BE2C (cell line): ENCODE measurements at regions not wholly inside any gene's neighbourhood (a gene's known extent, or its start where the extent isn't known, plus 50 kb on each side); places are given as distances from the start of the nearest gene placed in this dataset.
"Not testable (repeated sequence)": the region's sequence is repeated elsewhere in the genome, so short reads cannot be mapped to it uniquely, and the experiment has no call there.

Experiments used
- DNase-seq: peaks from one replicate; pipeline ENCODE4 v3.0.0-alpha.2; 2020
- H3K27me3 ChIP-seq: fragments of 250-450 bp; sonication (Bioruptor Pico); 2 replicates; pipeline ENCODE4 v1.5.1; 2020; ENCODE audit warnings: mild to moderate bottlenecking
- H3K36me3 ChIP-seq: fragments of 250-450 bp; sonication (Bioruptor Pico); 2 replicates; pipeline ENCODE4 v1.5.1; 2020; ENCODE audit warnings: mild to moderate bottlenecking
- H3K4me1 ChIP-seq: fragments of 250-450 bp; sonication (Bioruptor Pico); 2 replicates; pipeline ENCODE4 v1.5.1; 2020
- H3K4me3 ChIP-seq: 2 replicates; pipeline ENCODE4 v1.5.1; 2011; ENCODE audit warnings: low read depth, low read length
- H3K9me3 ChIP-seq: fragments of 250-450 bp; sonication (Bioruptor Pico); 2 replicates; pipeline ENCODE4 v1.5.1; 2020
- TF ChIP-seq, protein P1 (sequence below): IDR thresholded peaks from 2 replicates; pipeline ENCODE4 v1.5.1; 2012; ENCODE audit warnings: mild to moderate bottlenecking, low read depth, low read length

GRCh38 chr12:112710414-112710813 is 81.1 kb upstream of the RPH3A start:
- no peaks in the 10 kb centered on the region for H3K27me3 ChIP-seq
- no peak for DNase-seq

DNA sequence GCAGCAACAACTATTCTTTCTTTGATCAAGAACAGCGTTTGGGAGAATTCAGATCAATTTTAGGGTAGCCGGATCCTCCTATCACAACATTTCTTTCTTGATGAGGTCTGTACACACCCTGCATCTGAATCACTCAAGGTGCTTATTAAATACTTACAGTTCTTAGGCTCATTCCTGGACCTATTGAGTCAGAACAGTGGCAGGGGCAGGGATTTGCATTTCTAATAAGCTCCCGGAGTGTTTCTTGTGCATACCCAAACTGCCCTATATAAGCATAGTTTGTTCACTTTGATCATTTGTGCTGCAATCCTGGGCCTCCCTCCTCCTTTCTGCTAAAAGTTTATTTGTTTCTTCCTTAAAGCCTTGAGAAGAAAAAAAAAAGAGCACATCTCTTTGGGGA is 80.5 kb upstream of the RPH3A start:
- H3K4me3 ChIP-seq = no peak overlapping the region
- no peaks in the 10 kb centered on the region for H3K27me3 ChIP-seq
- H3K9me3 ChIP-seq = no peaks in the 10 kb centered on the region
- H3K4me1 ChIP-seq = no peaks in the 10 kb centered on the region
- no peaks in the 10 kb centered on the region for H3K36me3 ChIP-seq
- DNase-seq = no peak
- TF ChIP-seq, protein P1, sequence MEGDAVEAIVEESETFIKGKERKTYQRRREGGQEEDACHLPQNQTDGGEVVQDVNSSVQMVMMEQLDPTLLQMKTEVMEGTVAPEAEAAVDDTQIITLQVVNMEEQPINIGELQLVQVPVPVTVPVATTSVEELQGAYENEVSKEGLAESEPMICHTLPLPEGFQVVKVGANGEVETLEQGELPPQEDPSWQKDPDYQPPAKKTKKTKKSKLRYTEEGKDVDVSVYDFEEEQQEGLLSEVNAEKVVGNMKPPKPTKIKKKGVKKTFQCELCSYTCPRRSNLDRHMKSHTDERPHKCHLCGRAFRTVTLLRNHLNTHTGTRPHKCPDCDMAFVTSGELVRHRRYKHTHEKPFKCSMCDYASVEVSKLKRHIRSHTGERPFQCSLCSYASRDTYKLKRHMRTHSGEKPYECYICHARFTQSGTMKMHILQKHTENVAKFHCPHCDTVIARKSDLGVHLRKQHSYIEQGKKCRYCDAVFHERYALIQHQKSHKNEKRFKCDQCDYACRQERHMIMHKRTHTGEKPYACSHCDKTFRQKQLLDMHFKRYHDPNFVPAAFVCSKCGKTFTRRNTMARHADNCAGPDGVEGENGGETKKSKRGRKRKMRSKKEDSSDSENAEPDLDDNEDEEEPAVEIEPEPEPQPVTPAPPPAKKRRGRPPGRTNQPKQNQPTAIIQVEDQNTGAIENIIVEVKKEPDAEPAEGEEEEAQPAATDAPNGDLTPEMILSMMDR = no peak

More at GRCh38 chr12:112710414-112710813, 81.1 kb upstream of the RPH3A start:
- Histone ChIP-seq H3K4me1 (no peaks in the 10 kb centered on the region), H3K9me3 (no peaks in the 10 kb centered on the region), H3K4me3 (no peak overlapping the region), H3K36me3 (no peaks in the 10 kb centered on the region)
- TF ChIP-seq, protein P1 = no peak

GRCh38 chr12:112711507-112711906 is 80.0 kb upstream of the RPH3A start:
- no peak for DNase-seq
- TF ChIP-seq, protein P1 = no peak
- peaks cover 4% of the 10 kb centered on the region; the same call in 1 of the 2 replicates for H3K4me1 ChIP-seq
- no peak overlapping the region for H3K4me3 ChIP-seq
- no peaks in the 10 kb centered on the region for H3K36me3 ChIP-seq
- H3K9me3 ChIP-seq = no peaks in the 10 kb centered on the region
- no peaks in the 10 kb centered on the region for H3K27me3 ChIP-seq

GRCh38 chr12:112712751-112713150 is 78.8 kb upstream of the RPH3A start:
- not testable (repeated sequence) for H3K36me3 ChIP-seq, H3K9me3 ChIP-seq, H3K4me3 ChIP-seq, H3K27me3 ChIP-seq, DNase-seq, H3K4me1 ChIP-seq

- no peaks in the 10 kb centered on the region for H3K9me3 ChIP-seq
- TF ChIP-seq, protein P1 = no peak
- no peak overlapping the region for H3K4me3 ChIP-seq
- DNase-seq = no peak
- H3K36me3 ChIP-seq = no peaks in the 10 kb centered on the region
- peaks cover 4% of the 10 kb centered on the region; the same call in 1 of the 2 replicates for H3K4me1 ChIP-seq
- no peaks in the 10 kb centered on the region for H3K27me3 ChIP-seq
These were observed 78.1 kb upstream of the RPH3A start for GRCh38 chr12:112713471-112713870.

GRCh38 chr12:112714166-112714710 is 77.3 kb upstream of the RPH3A start:
- TF ChIP-seq, protein P1 = no peak
- no peak overlapping the region for H3K4me3 ChIP-seq
- H3K9me3 ChIP-seq = no peaks in the 10 kb centered on the region
- H3K36me3 ChIP-seq = no peaks in the 10 kb centered on the region
- H3K27me3 ChIP-seq = no peaks in the 10 kb centered on the region
- DNase-seq = no peak
- H3K4me1 ChIP-seq = peaks cover 4% of the 10 kb centered on the region; the same call in 1 of the 2 replicates
